ENCODE measurements at regions not wholly inside any gene's neighbourhood (a gene's known extent, or its start where the extent isn't known, plus 50 kb on each side); places are given as distances from the start of the nearest gene placed in this dataset.

DNA sequence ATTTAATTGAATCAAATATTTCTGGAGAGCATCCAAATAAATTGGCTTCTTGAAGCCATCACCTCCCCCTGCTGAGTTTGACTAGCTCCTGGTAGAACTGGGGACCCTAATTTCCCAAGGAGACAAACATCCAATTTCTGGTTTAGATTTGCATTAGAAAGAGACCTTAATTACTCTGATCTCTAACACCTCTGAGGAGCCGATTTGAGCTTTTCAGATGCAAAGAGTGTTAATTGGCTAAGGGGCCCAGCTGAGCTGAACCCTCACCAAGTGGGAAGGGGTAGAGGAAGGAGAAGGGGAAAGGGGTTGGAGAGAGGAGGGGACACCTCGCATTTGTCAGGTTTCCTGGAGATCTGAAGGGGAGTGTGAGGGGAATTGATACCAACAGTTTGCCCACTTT, 145.4 kb upstream of the SHB start:
- no peak for ATAC-seq

DNA sequence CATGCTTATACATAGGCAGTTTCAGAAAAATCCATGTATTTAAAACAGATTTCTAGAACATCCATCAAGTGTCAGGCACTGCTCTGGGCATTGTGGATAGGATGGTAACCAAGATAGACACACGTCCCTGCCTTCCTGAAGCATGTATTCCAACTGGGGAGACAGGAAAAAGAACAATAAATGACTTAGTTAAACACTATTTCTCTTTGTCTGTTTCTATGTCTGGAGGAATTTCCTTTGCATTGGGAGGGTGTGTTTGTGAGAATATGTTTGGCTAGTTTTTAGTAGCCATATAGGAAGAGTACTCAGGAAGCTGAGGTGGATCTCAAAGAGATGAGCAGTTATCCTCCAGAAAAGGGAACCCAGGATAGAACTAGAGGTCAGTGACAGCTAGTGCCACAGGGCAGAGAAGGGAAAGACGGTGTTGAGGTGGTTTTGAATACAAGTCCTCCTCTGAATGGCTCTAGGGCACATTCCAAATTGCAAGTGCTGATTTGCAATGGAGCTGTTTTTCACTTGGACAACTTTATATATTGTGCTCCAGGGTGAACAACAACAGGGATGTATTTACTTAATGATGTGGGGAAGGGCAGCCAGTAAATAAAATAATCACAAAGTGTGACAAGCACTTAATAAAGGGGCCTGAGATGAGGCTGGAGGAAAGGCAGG, 144.7 kb upstream of the SHB start:
- H3K4me1 ChIP-seq (ENCODE audit: low read depth): no peaks in the 10 kb centered on the region
- H3K36me3 ChIP-seq (ENCODE audit: low read depth): no peaks in the 10 kb centered on the region
- no peaks in the 10 kb centered on the region for H3K9me3 ChIP-seq
- intact Hi-C loops (cut with DNase I, micrococcal nuclease): loop anchor here in 1 of 2 donors (10.0 kb wide), 1 partner anchor 61 kb away; no protein-coding TSS in a partner anchor
- no peak overlapping the region for H3K4me3 ChIP-seq
- DNase-seq (no peak), ATAC-seq (no peak)
- no peak for TF ChIP-seq CTCF (IDR thresholded peaks at IDR 0.05)

More for the DNA sequence above, 145.4 kb upstream of the SHB start:
- no peak for TF ChIP-seq CTCF (IDR thresholded peaks at IDR 0.05)
- Histone ChIP-seq H3K4me3 (no peak overlapping the region), H3K9me3 (no peaks in the 10 kb centered on the region), H3K36me3 (ENCODE audit: low read depth) (no peaks in the 10 kb centered on the region), H3K4me1 (ENCODE audit: low read depth) (no peaks in the 10 kb centered on the region)
- DNase-seq: no peak
- intact Hi-C loops (cut with DNase I, micrococcal nuclease): loop anchor here in 1 of 2 donors (10.0 kb wide), 1 partner anchor 60 kb away; no protein-coding TSS in a partner anchor

DNA sequence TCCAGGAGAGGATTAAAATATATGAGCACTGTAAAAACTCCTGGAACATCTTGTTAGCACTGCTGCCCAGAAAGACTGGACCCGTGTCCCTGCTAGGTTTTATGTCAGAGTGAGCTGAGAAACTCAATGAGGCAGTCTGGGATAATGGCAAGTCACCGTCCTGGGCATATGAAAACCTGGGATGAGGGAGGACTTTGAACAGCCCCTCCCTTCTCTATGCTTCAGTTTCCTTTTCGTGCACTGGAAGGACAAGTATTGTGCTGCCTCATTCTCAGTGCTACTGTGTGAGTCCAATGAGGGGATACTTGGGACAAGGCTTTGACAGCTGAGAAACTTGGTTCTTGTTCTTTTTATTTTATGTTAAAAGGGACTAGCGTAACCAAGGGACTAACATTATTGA, 143.0 kb upstream of the SHB start:
- Histone ChIP-seq H3K4me3 (no peak overlapping the region), H3K4me1 (ENCODE audit: low read depth) (no peaks in the 10 kb centered on the region), H3K9me3 (no peaks in the 10 kb centered on the region), H3K36me3 (ENCODE audit: low read depth) (no peaks in the 10 kb centered on the region)
- intact Hi-C loops (cut with DNase I, micrococcal nuclease): loop anchor here in 1 of 2 donors (10.0 kb wide), 1 partner anchor 63 kb away; no protein-coding TSS in a partner anchor
- DNase-seq: peak in 1 of 3 donors; percentile 23
- peak; percentile 95 for ATAC-seq
- no peak for TF ChIP-seq CTCF (IDR thresholded peaks at IDR 0.05)

DNA sequence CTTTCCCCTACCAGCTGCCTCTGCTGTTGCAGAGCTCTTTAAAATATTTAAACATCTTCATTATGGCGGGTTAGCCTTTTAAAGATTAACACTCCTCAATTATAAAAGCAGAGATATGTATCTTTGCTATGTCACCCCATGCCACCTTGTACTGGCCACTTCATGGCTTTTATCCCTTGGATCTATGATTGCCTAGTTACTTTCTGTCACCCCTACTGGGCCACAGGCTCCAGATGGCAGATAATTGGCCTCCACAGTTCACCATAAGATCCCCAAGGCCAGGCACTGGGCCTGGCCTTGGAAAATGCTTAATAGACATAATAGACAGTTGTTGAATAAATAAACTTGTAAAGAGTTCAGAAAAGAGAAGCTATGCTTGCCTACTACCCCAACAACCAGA, 142.0 kb upstream of the SHB start:
- intact Hi-C loops (cut with DNase I, micrococcal nuclease): loop anchor here in 1 of 2 donors (10.0 kb wide), 1 partner anchor 64 kb away; no protein-coding TSS in a partner anchor
- DNase-seq: no peak

GRCh38 chr9:38208206-38208901, 139.3 kb upstream of the SHB start:
- no peaks in the 10 kb centered on the region for H3K36me3 ChIP-seq (ENCODE audit: low read depth)
- DNase-seq: no peak
- no peak for ATAC-seq
- no peak overlapping the region for H3K4me3 ChIP-seq
- no peaks in the 10 kb centered on the region for H3K4me1 ChIP-seq (ENCODE audit: low read depth)
- TF ChIP-seq CTCF (IDR thresholded peaks at IDR 0.05): no peak
- intact Hi-C loops (cut with DNase I, micrococcal nuclease): no loop called here
- H3K9me3 ChIP-seq: no peaks in the 10 kb centered on the region

More for the DNA sequence above, 142.0 kb upstream of the SHB start:
- no peak for TF ChIP-seq CTCF (IDR thresholded peaks at IDR 0.05)
- Histone ChIP-seq H3K4me1 (ENCODE audit: low read depth) (no peaks in the 10 kb centered on the region), H3K4me3 (no peak overlapping the region), H3K36me3 (ENCODE audit: low read depth) (no peaks in the 10 kb centered on the region), H3K9me3 (no peaks in the 10 kb centered on the region)
- no peak for ATAC-seq

Data from mucosa of descending colon (tissue), 3 donors.